ENCODE measurements at regions not wholly inside any gene's neighbourhood (a gene's known extent, or its start where the extent isn't known, plus 50 kb on each side); places are given as distances from the start of the nearest gene placed in this dataset.

DNA sequence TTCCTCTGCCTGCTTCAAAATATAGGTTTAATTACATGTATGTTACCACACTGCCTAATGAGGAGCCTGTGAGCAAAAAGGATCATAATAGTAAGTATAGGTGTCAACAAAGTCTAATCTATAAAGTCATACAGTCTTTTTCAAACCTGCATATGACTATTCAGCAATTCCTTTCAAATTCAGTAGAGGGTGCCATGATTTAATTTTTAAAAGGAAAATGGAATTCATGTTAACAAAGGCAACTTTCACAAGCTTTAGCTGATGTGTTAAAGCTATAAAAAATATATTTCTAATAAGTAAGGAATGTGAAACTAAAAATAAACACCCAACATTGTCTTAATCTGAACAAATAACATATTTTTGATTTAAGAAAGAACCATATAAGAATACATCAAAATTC is 52.1 kb downstream of the MPP7 start:
- in situ Hi-C loops (cut with MboI; ENCODE audit: low sequenced_read_pairs): loop anchor here (5.0 kb wide), 1 partner anchor 127 kb away; no protein-coding TSS in a partner anchor
- Histone ChIP-seq H3K36me3 (replicated peaks) (no peaks in the 10 kb centered on the region), H3K4me1 (peaks cover 3% of the 10 kb centered on the region; the same call in 1 of the 2 replicates), H3K9me3 (no peaks in the 10 kb centered on the region), H3K27me3 (ENCODE audit: low read depth) (peaks cover 3% of the 10 kb centered on the region), H3K4me3 (no peak overlapping the region)
- DNase-seq (ENCODE audit: low spot score in 2 of 2): peak in 1 of 2 experiments; percentile 21

DNA sequence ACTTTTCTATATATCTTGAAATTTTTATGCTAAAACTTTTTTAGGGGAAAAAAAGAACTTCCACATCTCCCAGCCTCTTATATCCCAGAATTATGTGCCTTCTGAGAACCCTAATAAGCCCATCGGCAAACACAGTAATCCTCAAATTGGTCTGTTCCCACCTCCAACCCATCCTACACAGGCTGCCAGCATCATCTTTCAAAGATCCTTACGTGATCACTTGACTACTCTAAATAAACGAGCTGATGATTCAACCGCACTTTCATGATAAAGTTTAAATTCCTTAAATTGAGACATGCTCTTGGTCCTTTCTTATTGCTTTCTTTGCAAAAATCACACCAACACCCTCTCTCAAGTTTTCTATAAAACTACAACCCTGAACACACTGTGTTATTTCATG is 52.5 kb downstream of the MPP7 start:
- H3K4me1 ChIP-seq: peaks cover 3% of the 10 kb centered on the region; the same call in 1 of the 2 replicates
- no peaks in the 10 kb centered on the region for H3K9me3 ChIP-seq
- in situ Hi-C loops (cut with MboI; ENCODE audit: low sequenced_read_pairs): loop anchor here (5.0 kb wide), 1 partner anchor 127 kb away; no protein-coding TSS in a partner anchor
- no peak for DNase-seq (ENCODE audit: low spot score in 2 of 2)
- H3K4me3 ChIP-seq: no peak overlapping the region
- no peaks in the 10 kb centered on the region for H3K36me3 ChIP-seq (replicated peaks)
- H3K27me3 ChIP-seq (ENCODE audit: low read depth): peaks cover 3% of the 10 kb centered on the region

GRCh38 chr10:28249512-28249911 is 53.4 kb downstream of the MPP7 start:
- in situ Hi-C loops (cut with MboI; ENCODE audit: low sequenced_read_pairs): loop anchor here (25.0 kb wide), 1 partner anchor 812 kb away; no protein-coding TSS in a partner anchor
- Histone ChIP-seq H3K36me3 (replicated peaks) (no peaks in the 10 kb centered on the region), H3K9me3 (no peaks in the 10 kb centered on the region), H3K27me3 (ENCODE audit: low read depth) (peaks cover 3% of the 10 kb centered on the region), H3K4me3 (no peak overlapping the region), H3K4me1 (peaks cover 3% of the 10 kb centered on the region; the same call in 1 of the 2 replicates)
- DNase-seq (ENCODE audit: low spot score in 2 of 2): no peak

DNA sequence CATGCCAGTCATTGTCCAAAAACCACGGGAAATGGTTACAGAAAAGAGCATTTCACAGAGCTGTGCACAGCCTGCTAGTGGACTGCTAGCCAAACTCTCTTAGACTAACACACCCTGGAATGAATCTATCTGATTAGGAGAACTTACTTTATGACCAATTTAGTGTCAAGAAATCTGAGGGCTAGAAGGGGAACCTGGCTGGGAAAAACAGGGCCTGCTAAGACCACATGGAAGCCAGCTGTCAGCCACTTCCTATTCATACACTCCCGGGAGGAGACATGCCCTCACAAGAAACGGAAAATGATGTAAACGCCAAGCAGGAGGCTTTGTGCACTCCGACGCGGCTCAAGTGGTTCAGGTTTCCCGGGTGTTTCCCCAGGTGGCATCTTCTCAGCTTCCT is 54.8 kb downstream of the MPP7 start:
- Histone ChIP-seq H3K4me3 (no peak overlapping the region), H3K9me3 (no peaks in the 10 kb centered on the region), H3K4me1 (no peaks in the 10 kb centered on the region), H3K27me3 (ENCODE audit: low read depth) (peaks cover 3% of the 10 kb centered on the region), H3K36me3 (replicated peaks) (no peaks in the 10 kb centered on the region)
- no peak for DNase-seq (ENCODE audit: low spot score in 2 of 2)
- in situ Hi-C loops (cut with MboI; ENCODE audit: low sequenced_read_pairs): loop anchor here (25.0 kb wide), 1 partner anchor 811 kb away; no protein-coding TSS in a partner anchor

DNA sequence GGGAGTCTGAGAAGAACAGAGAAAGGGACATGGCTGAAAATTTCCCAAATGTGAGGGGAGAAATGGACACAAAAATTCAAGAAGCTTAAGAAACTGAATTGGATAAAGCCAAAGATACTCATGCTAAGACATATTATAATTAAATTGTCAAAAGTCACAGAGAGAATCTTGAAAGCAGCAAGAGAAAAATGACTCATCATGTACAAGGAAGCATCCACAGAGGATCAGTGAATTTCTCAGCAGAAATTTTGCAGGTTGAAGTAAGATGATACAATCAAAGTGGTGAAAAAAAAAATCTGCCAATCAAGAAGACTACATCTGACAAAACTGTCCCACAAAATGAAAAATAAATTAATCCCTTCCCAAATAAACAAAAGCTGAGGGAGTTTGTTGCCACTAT is 56.8 kb downstream of the MPP7 start:
- Histone ChIP-seq H3K9me3 (no peaks in the 10 kb centered on the region), H3K4me3 (no peak overlapping the region), H3K27me3 (ENCODE audit: low read depth) (peaks cover 3% of the 10 kb centered on the region), H3K4me1 (no peaks in the 10 kb centered on the region), H3K36me3 (replicated peaks) (no peaks in the 10 kb centered on the region)
- no peak for DNase-seq (ENCODE audit: low spot score in 2 of 2)
- in situ Hi-C loops (cut with MboI; ENCODE audit: low sequenced_read_pairs): loop anchor here (25.0 kb wide), 1 partner anchor 809 kb away; no protein-coding TSS in a partner anchor

- in situ Hi-C loops (cut with MboI; ENCODE audit: low sequenced_read_pairs): loop anchor here (25.0 kb wide), 1 partner anchor 807 kb away; no protein-coding TSS in a partner anchor
- Histone ChIP-seq H3K4me1 (no peaks in the 10 kb centered on the region), H3K27me3 (ENCODE audit: low read depth) (peaks cover 3% of the 10 kb centered on the region), H3K4me3 (no peak overlapping the region), H3K9me3 (no peaks in the 10 kb centered on the region), H3K36me3 (replicated peaks) (no peaks in the 10 kb centered on the region)
- DNase-seq (ENCODE audit: low spot score in 2 of 2): no peak
Measured at GRCh38 chr10:28243923-28244322, 58.9 kb downstream of the MPP7 start.

- no peak overlapping the region for H3K4me3 ChIP-seq
Measured at GRCh38 chr10:28242555-28243204, 60.2 kb downstream of the MPP7 start.

DNA sequence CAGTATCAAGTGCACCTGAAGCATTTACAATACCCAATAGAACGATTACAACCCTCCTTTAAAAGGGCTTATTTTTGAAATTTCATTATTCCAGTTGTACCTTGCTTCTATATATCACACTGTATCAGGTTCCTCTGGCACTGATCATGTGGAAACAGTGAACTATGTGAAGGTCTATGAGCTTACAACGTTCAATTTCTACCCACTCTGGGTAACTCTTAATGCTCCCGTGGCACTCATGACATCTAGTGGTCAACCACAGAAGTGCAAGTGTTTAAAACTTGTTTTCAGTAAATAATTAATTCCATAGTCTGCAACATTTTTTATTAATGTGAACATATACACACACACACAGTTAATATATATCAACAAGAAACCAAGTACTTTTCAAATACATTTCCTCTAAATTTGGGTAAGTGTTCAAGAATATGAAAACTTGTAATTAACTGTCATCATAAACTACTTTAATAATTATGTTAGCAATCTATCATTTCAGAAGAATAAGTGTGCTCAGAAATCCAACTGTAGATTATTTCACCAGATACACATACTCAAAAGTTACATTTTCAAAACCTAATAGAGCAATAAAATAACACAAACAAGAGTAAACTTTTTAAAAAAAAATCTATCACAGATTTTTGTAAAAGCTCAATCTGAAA is 61.0 kb downstream of the MPP7 start:
- H3K4me3 ChIP-seq: no peak overlapping the region

More at GRCh38 chr10:28242555-28243204, 60.2 kb downstream of the MPP7 start:
- in situ Hi-C loops (cut with MboI; ENCODE audit: low sequenced_read_pairs): loop anchor here (25.0 kb wide), 1 partner anchor 805 kb away; no protein-coding TSS in a partner anchor
- H3K9me3 ChIP-seq: no peaks in the 10 kb centered on the region
- DNase-seq (ENCODE audit: low spot score in 2 of 2): no peak
- H3K4me1 ChIP-seq: no peaks in the 10 kb centered on the region
- H3K27me3 ChIP-seq (ENCODE audit: low read depth): peaks cover 3% of the 10 kb centered on the region
- no peaks in the 10 kb centered on the region for H3K36me3 ChIP-seq (replicated peaks)

GRCh38 chr10:28240400-28240799 is 62.5 kb downstream of the MPP7 start:
- Histone ChIP-seq H3K4me1 (no peaks in the 10 kb centered on the region), H3K9me3 (no peaks in the 10 kb centered on the region)
- in situ Hi-C loops (cut with MboI; ENCODE audit: low sequenced_read_pairs): loop anchor here (25.0 kb wide), 1 partner anchor 803 kb away; no protein-coding TSS in a partner anchor

More for the DNA sequence above, 61.0 kb downstream of the MPP7 start:
- in situ Hi-C loops (cut with MboI; ENCODE audit: low sequenced_read_pairs): loop anchor here (25.0 kb wide), 1 partner anchor 805 kb away; no protein-coding TSS in a partner anchor
- no peaks in the 10 kb centered on the region for H3K9me3 ChIP-seq
- no peaks in the 10 kb centered on the region for H3K4me1 ChIP-seq
- DNase-seq (ENCODE audit: low spot score in 2 of 2): peak; percentile 51 to 62
- H3K36me3 ChIP-seq (replicated peaks): no peaks in the 10 kb centered on the region
- no peaks in the 10 kb centered on the region; the same call in none of the 2 replicates for H3K27me3 ChIP-seq (ENCODE audit: low read depth)

DNA sequence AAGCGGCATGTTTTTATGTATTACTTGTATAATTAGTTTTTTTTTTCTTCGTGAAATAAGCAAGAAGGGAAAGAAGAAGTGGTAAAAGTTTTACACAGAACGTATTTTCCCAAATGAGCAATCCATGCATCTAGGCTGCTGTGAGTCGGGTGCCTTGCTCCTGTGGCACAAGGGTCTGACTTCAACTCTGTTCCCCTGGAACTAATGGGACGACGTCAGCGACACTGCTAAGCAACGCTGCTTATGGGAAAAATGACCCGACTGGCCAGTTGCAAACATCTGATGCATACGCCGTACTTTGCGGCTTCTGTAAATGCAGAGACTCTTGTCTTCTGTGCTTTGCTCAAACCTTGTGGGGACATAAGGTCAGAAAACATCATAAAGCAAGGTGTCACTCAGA is 66.3 kb downstream of the MPP7 start:
- DNase-seq (ENCODE audit: low spot score in 2 of 2): no peak
- in situ Hi-C loops (cut with MboI; ENCODE audit: low sequenced_read_pairs): loop anchor here (25.0 kb wide), 1 partner anchor 799 kb away; no protein-coding TSS in a partner anchor
- H3K4me3 ChIP-seq: no peak overlapping the region
- H3K27me3 ChIP-seq (ENCODE audit: low read depth): no peaks in the 10 kb centered on the region
- no peaks in the 10 kb centered on the region for H3K9me3 ChIP-seq
- H3K36me3 ChIP-seq (replicated peaks): no peaks in the 10 kb centered on the region
- H3K4me1 ChIP-seq: no peaks in the 10 kb centered on the region

More at GRCh38 chr10:28240400-28240799, 62.5 kb downstream of the MPP7 start:
- Histone ChIP-seq H3K4me3 (no peak overlapping the region), H3K27me3 (ENCODE audit: low read depth) (no peaks in the 10 kb centered on the region; the same call in 1 of the 2 replicates), H3K36me3 (replicated peaks) (no peaks in the 10 kb centered on the region)
- DNase-seq (ENCODE audit: low spot score in 2 of 2): no peak

GRCh38 chr10:28220811-28221210 is 82.1 kb downstream of the MPP7 start:
- Histone ChIP-seq H3K4me1 (peaks cover 6% of the 10 kb centered on the region), H3K27me3 (ENCODE audit: low read depth) (no peaks in the 10 kb centered on the region; the same call in 1 of the 2 replicates), H3K36me3 (replicated peaks) (no peaks in the 10 kb centered on the region), H3K4me3 (no peak overlapping the region), H3K9me3 (no peaks in the 10 kb centered on the region)
- in situ Hi-C loops (cut with MboI; ENCODE audit: low sequenced_read_pairs): no loop called here
- DNase-seq (ENCODE audit: low spot score in 2 of 2): no peak

DNA sequence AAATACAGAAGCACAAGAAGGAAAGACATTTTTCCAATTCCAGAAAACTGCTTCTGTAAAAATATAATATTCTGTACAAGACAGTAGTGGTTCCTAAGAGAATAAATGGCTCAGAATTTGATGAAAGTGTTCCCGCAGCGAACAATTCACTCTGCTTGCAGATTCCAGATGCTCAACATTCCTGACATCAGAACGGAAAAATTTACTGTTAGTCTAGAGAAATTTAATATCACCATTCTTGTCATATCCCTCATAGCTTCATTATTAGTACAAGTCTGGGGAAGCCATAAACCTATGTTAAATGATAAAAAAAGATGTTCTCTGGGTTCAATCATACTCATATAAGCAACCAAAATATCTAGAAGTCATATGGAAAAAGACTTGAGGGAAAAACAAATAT is 83.6 kb downstream of the MPP7 start:
- no peak overlapping the region for H3K4me3 ChIP-seq
- in situ Hi-C loops (cut with MboI; ENCODE audit: low sequenced_read_pairs): no loop called here
- H3K27me3 ChIP-seq (ENCODE audit: low read depth): no peaks in the 10 kb centered on the region; the same call in 1 of the 2 replicates
- H3K4me1 ChIP-seq: peaks cover 6% of the 10 kb centered on the region
- H3K36me3 ChIP-seq (replicated peaks): no peaks in the 10 kb centered on the region
- no peak for DNase-seq (ENCODE audit: low spot score in 2 of 2)
- H3K9me3 ChIP-seq: no peaks in the 10 kb centered on the region

GRCh38 chr10:28217848-28218247 is 85.0 kb downstream of the MPP7 start:
- H3K4me1 ChIP-seq: peaks cover 6% of the 10 kb centered on the region
- no peaks in the 10 kb centered on the region for H3K9me3 ChIP-seq
- H3K36me3 ChIP-seq (replicated peaks): no peaks in the 10 kb centered on the region
- in situ Hi-C loops (cut with MboI; ENCODE audit: low sequenced_read_pairs): no loop called here
- no peak overlapping the region for H3K4me3 ChIP-seq
- no peak for DNase-seq (ENCODE audit: low spot score in 2 of 2)
- H3K27me3 ChIP-seq (ENCODE audit: low read depth): no peaks in the 10 kb centered on the region; the same call in 1 of the 2 replicates

DNA sequence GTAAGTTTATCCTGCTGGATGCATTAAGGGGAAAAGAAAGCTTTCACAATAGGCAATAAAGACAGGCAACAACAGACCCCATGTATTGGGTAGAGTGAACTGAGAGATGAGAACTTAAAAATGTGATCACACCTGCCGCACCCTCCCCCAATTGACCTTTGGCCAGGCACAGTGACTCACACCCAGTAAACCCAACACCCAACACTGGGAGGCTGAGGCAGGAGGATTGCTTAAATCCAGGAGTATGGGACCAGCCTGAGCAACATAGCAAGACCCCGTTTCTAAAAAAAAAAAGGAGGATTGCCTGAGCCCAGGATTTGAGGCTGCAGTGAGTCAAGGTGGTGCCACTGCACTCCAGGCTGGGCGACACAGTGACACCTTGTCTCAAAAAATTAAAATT is 86.9 kb downstream of the MPP7 start:
- Histone ChIP-seq H3K4me1 (peaks cover under 1% of the 10 kb centered on the region), H3K36me3 (replicated peaks) (no peaks in the 10 kb centered on the region), H3K27me3 (ENCODE audit: low read depth) (no peaks in the 10 kb centered on the region), H3K4me3 (no peak overlapping the region), H3K9me3 (no peaks in the 10 kb centered on the region)
- in situ Hi-C loops (cut with MboI; ENCODE audit: low sequenced_read_pairs): no loop called here
- DNase-seq (ENCODE audit: low spot score in 2 of 2): no peak
